NCI-H1105 treated with DMSO at 0.1 percent for 48 hours (cell line): ENCODE measurements at regions not wholly inside any gene's neighbourhood (a gene's known extent, or its start where the extent isn't known, plus 50 kb on each side); places are given as distances from the start of the nearest gene placed in this dataset.
"Not testable (repeated sequence)": the region's sequence is repeated elsewhere in the genome, so short reads cannot be mapped to it uniquely, and the experiment has no call there.

Source experiments
- DNase-seq: peaks from one replicate; lab custom pipeline; 2025; lab: John Stamatoyannopoulos, UW

- DNase-seq: no peak
These were observed 52.4 kb upstream of the GNAI1 start for GRCh38 chr7:80082213-80082612.

GRCh38 chr7:80078886-80079285 is 55.7 kb upstream of the GNAI1 start:
- DNase-seq: no peak

- DNase-seq: peak; percentile 59
These were observed 56.4 kb upstream of the GNAI1 start for GRCh38 chr7:80078159-80078731.

GRCh38 chr7:80070391-80070790 is 64.2 kb upstream of the GNAI1 start:
- DNase-seq: no peak

- DNase-seq: no peak
These were observed 68.0 kb upstream of the GNAI1 start for GRCh38 chr7:80066639-80067038.

GRCh38 chr7:80063834-80064233 is 70.8 kb upstream of the GNAI1 start:
- no peak for DNase-seq

GRCh38 chr7:80060218-80060806 is 74.3 kb upstream of the GNAI1 start:
- DNase-seq: peak; percentile 59

- no peak for DNase-seq
These were observed 77.1 kb upstream of the GNAI1 start for GRCh38 chr7:80057488-80057887.

- no peak for DNase-seq
These were observed 80.3 kb upstream of the GNAI1 start for GRCh38 chr7:80054356-80054755.

GRCh38 chr7:80053124-80053523 is 81.5 kb upstream of the GNAI1 start:
- DNase-seq: peak; percentile 97

- peak; percentile 65 for DNase-seq
These were observed 86.7 kb upstream of the GNAI1 start for GRCh38 chr7:80047856-80048459.

GRCh38 chr7:80047032-80047431 is 87.6 kb upstream of the GNAI1 start:
- DNase-seq: peak; percentile 19

GRCh38 chr7:80044796-80045195 is 89.8 kb upstream of the GNAI1 start:
- no peak for DNase-seq

GRCh38 chr7:80040752-80041151 is 93.9 kb upstream of the GNAI1 start:
- no peak for DNase-seq

GRCh38 chr7:80040335-80040734 is 94.3 kb upstream of the GNAI1 start:
- no peak for DNase-seq

GRCh38 chr7:80039251-80039884 is 95.3 kb upstream of the GNAI1 start:
- peak; percentile 27 for DNase-seq

- DNase-seq: no peak
These were observed 96.9 kb upstream of the GNAI1 start for GRCh38 chr7:80037689-80038088.

- DNase-seq: no peak
These were observed 98.5 kb upstream of the GNAI1 start for GRCh38 chr7:80036107-80036506.

GRCh38 chr7:80028717-80029116 is 105.9 kb upstream of the GNAI1 start:
- no peak for DNase-seq

- DNase-seq: peak; percentile 48
These were observed 106.9 kb upstream of the GNAI1 start for GRCh38 chr7:80027611-80028173.

- no peak for DNase-seq
These were observed 107.9 kb upstream of the GNAI1 start for GRCh38 chr7:80026766-80027165.

GRCh38 chr7:80020277-80020676 is 114.4 kb upstream of the GNAI1 start:
- not testable (repeated sequence) for DNase-seq

- DNase-seq: not testable (repeated sequence)
These were observed 114.8 kb upstream of the GNAI1 start for GRCh38 chr7:80019809-80020207.
